GM23248 (cell line): ENCODE measurements at regions not wholly inside any gene's neighbourhood (a gene's known extent, or its start where the extent isn't known, plus 50 kb on each side); places are given as distances from the start of the nearest gene placed in this dataset.

Experiments used
- EZH2 ChIP-seq: fragments of 200-600 bp; sonication (generic); IDR thresholded peaks from 2 replicates; pipeline ENCODE4 v1.6.1; 2018; ENCODE audit warnings: antibody characterized with exemption, mild to moderate bottlenecking; ENCODE audit not compliant: insufficient read depth, poor library complexity, severe bottlenecking
- EZH2phosphoT487 ChIP-seq: fragments of 200-600 bp; sonication (generic); IDR thresholded peaks from 2 replicates; pipeline ENCODE4 v1.6.1; 2018; ENCODE audit warnings: antibody characterized with exemption, moderate library complexity, mild to moderate bottlenecking, low read depth; ENCODE audit not compliant: insufficient read depth

DNA sequence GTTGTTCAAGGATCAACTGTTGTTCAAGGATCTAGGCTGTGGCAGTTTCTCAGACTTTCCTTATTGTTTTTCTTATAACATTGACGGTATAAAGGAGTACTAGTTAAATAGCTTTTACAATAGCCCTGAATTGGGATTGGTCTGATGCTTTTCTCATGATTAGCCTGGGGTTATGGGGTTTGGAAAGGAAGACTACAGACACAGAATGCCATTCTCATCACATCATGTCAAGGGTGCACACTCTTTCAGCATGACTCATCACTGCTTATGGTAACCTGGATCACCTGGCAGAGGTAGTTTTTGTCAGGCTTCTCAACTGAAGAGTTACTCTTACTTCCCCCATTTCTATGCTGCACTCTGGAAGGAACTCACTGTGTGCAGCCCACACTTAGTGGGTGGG is 194.2 kb upstream of the NPSR1 start:
- TF ChIP-seq EZH2 (no peak), EZH2phosphoT487 (no peak)
